ENCODE measurements at regions not wholly inside any gene's neighbourhood (a gene's known extent, or its start where the extent isn't known, plus 50 kb on each side); places are given as distances from the start of the nearest gene placed in this dataset.

DNA sequence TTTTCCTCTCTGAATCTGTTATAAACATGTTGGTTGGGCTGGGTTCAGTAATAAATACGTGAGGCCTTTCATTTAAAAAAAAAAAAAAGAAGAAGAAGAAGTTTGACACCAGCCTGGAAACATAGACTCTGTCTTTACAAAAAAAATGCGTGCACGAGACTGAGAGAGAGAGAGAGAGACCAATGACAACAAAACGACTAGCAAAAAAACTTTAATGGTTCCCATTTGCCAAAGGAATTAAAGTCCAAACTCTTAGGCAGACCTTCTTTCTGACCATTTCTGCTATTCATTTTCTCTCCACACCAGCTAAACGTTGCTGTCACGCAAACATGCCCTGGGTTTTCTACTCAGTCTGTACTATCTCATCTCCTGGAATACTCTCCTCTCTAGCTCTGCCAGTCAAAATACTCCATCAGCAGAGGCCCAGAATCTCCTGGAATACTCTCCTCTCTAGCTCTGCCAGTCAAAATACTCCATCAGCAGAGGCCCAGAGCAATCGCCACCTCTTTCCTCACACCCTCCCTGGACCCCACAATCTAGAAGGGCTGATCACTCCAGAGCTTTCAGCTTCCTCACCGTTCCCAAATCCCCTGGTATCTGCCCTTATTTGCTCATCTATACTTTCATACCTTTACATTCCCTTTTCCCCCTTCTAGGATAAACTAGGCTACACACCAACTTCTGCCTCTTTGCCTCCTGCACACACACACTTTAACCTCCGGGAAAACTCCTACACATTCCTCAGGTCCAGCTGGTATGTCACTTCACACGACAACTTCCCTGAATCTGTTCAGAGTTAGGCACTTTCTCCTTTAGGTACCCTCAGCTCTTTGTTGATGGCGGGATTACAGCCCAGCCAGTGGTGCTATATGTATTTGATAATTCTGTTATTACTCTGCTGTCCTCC, 100.0 kb downstream of the CDC7 start:
- 65% methylated on average over 11 of the region's 11 CpGs for WGBS
- H3K27ac ChIP-seq = no peak overlapping the region
- TF ChIP-seq EP300 (IDR thresholded peaks at IDR 0.05) (no peak), POLR2AphosphoS5 (IDR thresholded peaks at IDR 0.05) (no peak), CTCF (IDR thresholded peaks at IDR 0.05) (no peak), POLR2A (IDR thresholded peaks at IDR 0.05) (no peak)

GRCh38 chr1:91601554-91602376, 101.1 kb downstream of the CDC7 start:
- 83% methylated on average over 11 of the region's 12 CpGs for WGBS
- TF ChIP-seq CTCF (IDR thresholded peaks at IDR 0.05) (no peak), EP300 (IDR thresholded peaks at IDR 0.05) (no peak), POLR2A (IDR thresholded peaks at IDR 0.05) (no peak), POLR2AphosphoS5 (IDR thresholded peaks at IDR 0.05) (no peak)
- H3K9me3 ChIP-seq = no peaks in the 10 kb centered on the region
- no peaks in the 10 kb centered on the region for H3K27me3 ChIP-seq
- H3K4me3 ChIP-seq = no peak overlapping the region
- H3K27ac ChIP-seq = no peak overlapping the region
- H3K4me1 ChIP-seq = no peaks in the 10 kb centered on the region
- H3K36me3 ChIP-seq = no peaks in the 10 kb centered on the region
- peak in 1 of 2 donors; percentile 71 for DNase-seq (ENCODE audit: low spot score in 2 of 2)

More for the DNA sequence above, 100.0 kb downstream of the CDC7 start:
- H3K36me3 ChIP-seq = no peaks in the 10 kb centered on the region
- no peak overlapping the region for H3K4me3 ChIP-seq
- peak in 1 of 2 donors; percentile 16 for DNase-seq (ENCODE audit: low spot score in 2 of 2)
- H3K4me1 ChIP-seq = no peaks in the 10 kb centered on the region
- H3K27me3 ChIP-seq = no peaks in the 10 kb centered on the region
- no peaks in the 10 kb centered on the region for H3K9me3 ChIP-seq

- H3K27me3 ChIP-seq = no peaks in the 10 kb centered on the region
- no peaks in the 10 kb centered on the region for H3K9me3 ChIP-seq
- no peak overlapping the region for H3K4me3 ChIP-seq
- no peak for DNase-seq (ENCODE audit: low spot score in 2 of 2)
- TF ChIP-seq EP300 (IDR thresholded peaks at IDR 0.05) = no peak
- TF ChIP-seq POLR2AphosphoS5 (IDR thresholded peaks at IDR 0.05) = no peak
- no peak for TF ChIP-seq POLR2A (IDR thresholded peaks at IDR 0.05)
- TF ChIP-seq CTCF (IDR thresholded peaks at IDR 0.05) = no peak
- H3K4me1 ChIP-seq = no peaks in the 10 kb centered on the region
- no peaks in the 10 kb centered on the region for H3K36me3 ChIP-seq
- 95% methylated on average over 4 of the region's 4 CpGs for WGBS
- no peak overlapping the region for H3K27ac ChIP-seq
Measured at GRCh38 chr1:91603409-91603808, 102.8 kb downstream of the CDC7 start.

GRCh38 chr1:91604632-91605031, 104.0 kb downstream of the CDC7 start:
- no peak for DNase-seq (ENCODE audit: low spot score in 2 of 2)
- Histone ChIP-seq H3K4me1 (no peaks in the 10 kb centered on the region), H3K27ac (no peak overlapping the region), H3K36me3 (no peaks in the 10 kb centered on the region), H3K9me3 (no peaks in the 10 kb centered on the region), H3K4me3 (no peak overlapping the region), H3K27me3 (no peaks in the 10 kb centered on the region)
- WGBS = 55% methylated on average over 7 of the region's 7 CpGs
- TF ChIP-seq POLR2AphosphoS5 (IDR thresholded peaks at IDR 0.05) (no peak), POLR2A (IDR thresholded peaks at IDR 0.05) (no peak), CTCF (IDR thresholded peaks at IDR 0.05) (no peak), EP300 (IDR thresholded peaks at IDR 0.05) (no peak)

DNA sequence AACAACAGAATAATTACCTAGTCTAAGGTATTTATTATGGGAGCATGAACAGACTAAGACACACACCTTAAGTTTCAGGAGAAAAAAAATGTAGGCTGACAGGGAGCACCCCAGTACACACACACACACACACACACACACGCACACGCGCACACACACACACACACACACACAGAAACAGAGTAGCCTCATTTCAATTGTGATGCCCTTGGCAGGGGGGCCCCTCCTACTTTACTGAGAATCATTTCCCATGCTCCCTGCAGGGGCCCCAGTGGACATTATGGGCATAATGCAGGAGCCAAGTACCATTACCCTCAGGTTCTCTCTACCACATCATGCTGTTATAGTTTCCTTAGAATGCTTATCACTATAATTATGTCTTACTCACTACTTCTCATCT, 104.9 kb downstream of the CDC7 start:
- no peaks in the 10 kb centered on the region for H3K27me3 ChIP-seq
- H3K27ac ChIP-seq = no peak overlapping the region
- 53% methylated on average over 3 of the region's 3 CpGs for WGBS
- no peak for DNase-seq (ENCODE audit: low spot score in 2 of 2)
- TF ChIP-seq EP300 (IDR thresholded peaks at IDR 0.05) (no peak), POLR2A (IDR thresholded peaks at IDR 0.05) (no peak), CTCF (IDR thresholded peaks at IDR 0.05) (no peak), POLR2AphosphoS5 (IDR thresholded peaks at IDR 0.05) (no peak)
- no peaks in the 10 kb centered on the region for H3K9me3 ChIP-seq
- H3K4me3 ChIP-seq = no peak overlapping the region
- peaks cover 4% of the 10 kb centered on the region for H3K4me1 ChIP-seq
- H3K36me3 ChIP-seq = no peaks in the 10 kb centered on the region

Data from suprapubic skin (tissue), 4 donors.